ENCODE measurements at regions not wholly inside any gene's neighbourhood (a gene's known extent, or its start where the extent isn't known, plus 50 kb on each side); places are given as distances from the start of the nearest gene placed in this dataset.

- no peak overlapping the region for H3K4me3 Mint-ChIP-seq
- no peak overlapping the region for H2AK5ac ChIP-seq (ENCODE audit: insufficient read length, low read length)
These were observed 748.3 kb downstream of the C12orf50 start for GRCh38 chr12:87280893-87281292.

More at GRCh38 chr12:87280893-87281292, 748.3 kb downstream of the C12orf50 start:
- Histone ChIP-seq H2BK120ac (ENCODE audit: low read depth, low read length, poor library complexity, severe bottlenecking) (no peak overlapping the region), H2BK15ac (ENCODE audit: low read depth, low read length) (no peak overlapping the region), H3K79me1 (ENCODE audit: insufficient read depth, low read depth, low read length, poor library complexity, severe bottlenecking) (no peaks in the 10 kb centered on the region), H3K4me2 (ENCODE audit: insufficient read depth, insufficient read length, low read length) (no peak overlapping the region), H3K9ac (ENCODE audit: extremely low read depth, insufficient read length, low read length) (no peak overlapping the region), H4K5ac (ENCODE audit: insufficient read length, low read depth, low read length) (no peak overlapping the region), H2BK20ac (ENCODE audit: low read depth, low read length, poor library complexity, severe bottlenecking) (no peak overlapping the region), H3K27ac (ENCODE audit: insufficient read length, low read depth, low read length) (no peak overlapping the region), H3K23me2 (ENCODE audit: insufficient read length, low read depth, low read length, poor library complexity, severe bottlenecking) (no peaks in the 10 kb centered on the region), H3K56ac (ENCODE audit: insufficient read length, low read depth, low read length) (no peak overlapping the region), H3K79me2 (ENCODE audit: insufficient read depth, low read length) (no peaks in the 10 kb centered on the region), H3K4ac (ENCODE audit: low read depth, low read length) (no peak overlapping the region), H3K14ac (ENCODE audit: insufficient read depth, low read length) (no peak overlapping the region), H2AFZ (ENCODE audit: low read length) (no peak overlapping the region), H4K20me1 (ENCODE audit: control insufficient read depth, insufficient read depth, insufficient read length) (no peaks in the 10 kb centered on the region), H3K23ac (ENCODE audit: insufficient read length, low read depth, low read length) (no peak overlapping the region), H3K9me3 (ENCODE audit: control insufficient read depth, low read depth, low read length) (peaks cover 6% of the 10 kb centered on the region), H2BK5ac (ENCODE audit: insufficient read length, low read length) (no peak overlapping the region), H3K27me3 (ENCODE audit: insufficient read depth, low read length) (no peaks in the 10 kb centered on the region), H4K91ac (ENCODE audit: insufficient read length, low read depth, low read length) (no peak overlapping the region), H2BK12ac (ENCODE audit: insufficient read length, low read depth, low read length) (no peak overlapping the region), H3K4me1 (ENCODE audit: insufficient read depth, low read length) (no peaks in the 10 kb centered on the region), H3T11ph (ENCODE audit: low read length) (no peak overlapping the region), H3K18ac (ENCODE audit: insufficient read length, low read depth, low read length) (no peak overlapping the region), H4K8ac (replicated peaks; ENCODE audit: insufficient read length, low read depth, low read length) (no peak overlapping the region)
- TF ChIP-seq CTCF (conservative IDR thresholded peaks at IDR 0.05): no peak
- Mint-ChIP-seq H3K36me3 (ENCODE audit: insufficient read depth in 1 of 3, low read depth in 3 of 3) (peaks cover 2 to 8% (median 3%) of the 10 kb centered on the region in 3 experiments; a peak in 5 of 7 replicates), H3K27me3 (ENCODE audit: low read depth) (no peaks in the 10 kb centered on the region), H3K4me1 (peaks cover 0 to 1% of the 10 kb centered on the region in 2 experiments; a peak in 1 of 4 replicates), H3K9me3 (peaks cover 8 to 19% of the 10 kb centered on the region in 2 experiments; a peak in 4 of 5 replicates), H3K27ac (no peak overlapping the region)
- WGBS (ENCODE audit: extremely low coverage, insufficient read length, low lambda C conversion rate): no CpG with 5 or more reads among the region's 1 CpG
- DNase-seq: no peak
